Trophoblast cell (in vitro differentiated cells and primary cell): ENCODE measurements at regions not wholly inside any gene's neighbourhood (a gene's known extent, or its start where the extent isn't known, plus 50 kb on each side); places are given as distances from the start of the nearest gene placed in this dataset.

Experiments
- DNase-seq, 2 donors: peaks; one replicate each; pipeline ENCODE4 v3.0.0-alpha.2; 2016
- H2AFZ ChIP-seq: 2 replicates; pipeline ENCODE4 v1.6.1; 2013; ENCODE audit warnings: low read length, moderate library complexity, mild to moderate bottlenecking; ENCODE audit not compliant: insufficient read depth, poor library complexity
- H2AK5ac ChIP-seq: 2 replicates; pipeline ENCODE4 v1.6.1; 2013; ENCODE audit warnings: mild to moderate bottlenecking, low read length
- H2BK120ac ChIP-seq: 2 replicates; pipeline ENCODE4 v1.6.1; 2013; ENCODE audit warnings: low read length, mild to moderate bottlenecking, moderate library complexity; ENCODE audit not compliant: insufficient read depth, poor library complexity
- H2BK12ac ChIP-seq: 2 replicates; pipeline ENCODE4 v1.6.1; 2013; ENCODE audit warnings: mild to moderate bottlenecking, low read length, moderate library complexity
- H2BK5ac ChIP-seq: 2 replicates; pipeline ENCODE4 v1.6.1; 2013; ENCODE audit warnings: low read length, low read depth, moderate library complexity, mild to moderate bottlenecking; ENCODE audit not compliant: poor library complexity
- H3K14ac ChIP-seq: 2 replicates; pipeline ENCODE4 v1.6.1; 2013; ENCODE audit warnings: mild to moderate bottlenecking, low read length
- H3K18ac ChIP-seq: 2 replicates; pipeline ENCODE4 v1.6.1; 2013; ENCODE audit warnings: mild to moderate bottlenecking, low read length
- H3K23ac ChIP-seq: 2 replicates; pipeline ENCODE4 v1.6.1; 2013; ENCODE audit warnings: low read length
- H3K27ac ChIP-seq: 2 replicates; pipeline ENCODE4 v1.5.1; 2013; ENCODE audit warnings: low read depth, mild to moderate bottlenecking, inconsistent platforms, low read length, moderate library complexity
- H3K27me3 ChIP-seq: 2 replicates; pipeline ENCODE4 v1.6.1; 2013; ENCODE audit warnings: inconsistent platforms, mild to moderate bottlenecking, low read length, moderate library complexity; ENCODE audit not compliant: insufficient read depth
- H3K36me3 ChIP-seq, 2 experiments: 1 replicate in 1 of 2; 2 replicates in 1 of 2; pipeline ENCODE4 v1.6.1; 2013; ENCODE audit warnings: low read length in 2 of 2, mild to moderate bottlenecking in 2 of 2, moderate library complexity in 1 of 2; ENCODE audit not compliant: insufficient read depth in 2 of 2, control insufficient read depth in 1 of 2
- H3K4ac ChIP-seq: 2 replicates; pipeline ENCODE4 v1.6.1; 2013; ENCODE audit warnings: low read depth, mild to moderate bottlenecking, low read length, moderate library complexity
- H3K4me1 ChIP-seq, 2 experiments: 1 replicate in 1 of 2; 2 replicates in 1 of 2; pipeline ENCODE4 v1.6.1; 2013; ENCODE audit warnings: low read length in 2 of 2, mild to moderate bottlenecking in 2 of 2, moderate library complexity in 1 of 2; ENCODE audit not compliant: insufficient read depth in 2 of 2, control insufficient read depth in 1 of 2
- H3K4me2 ChIP-seq: 2 replicates; pipeline ENCODE4 v1.6.1; 2013; ENCODE audit warnings: inconsistent platforms, mild to moderate bottlenecking, low read length, moderate library complexity
- H3K4me3 ChIP-seq: 2 replicates; pipeline ENCODE4 v1.5.1; 2013; ENCODE audit warnings: mild to moderate bottlenecking, low read depth, low read length, inconsistent platforms
- H3K79me1 ChIP-seq: one replicate; pipeline ENCODE4 v1.6.1; 2013; ENCODE audit warnings: low read length
- H3K79me2 ChIP-seq: 2 replicates; pipeline ENCODE4 v1.6.1; 2013; ENCODE audit warnings: low read length, mild to moderate bottlenecking; ENCODE audit not compliant: control insufficient read depth, insufficient read depth, poor library complexity
- H3K9ac ChIP-seq: 2 replicates; pipeline ENCODE4 v1.6.1; 2013; ENCODE audit warnings: mild to moderate bottlenecking, low read length
- H3K9me3 ChIP-seq: 2 replicates; pipeline ENCODE4 v1.6.1; 2013; ENCODE audit warnings: low read depth, mild to moderate bottlenecking, control low read depth, inconsistent platforms, low read length; ENCODE audit not compliant: insufficient read depth
- H4K12ac ChIP-seq: 2 replicates; pipeline ENCODE4 v1.6.1; 2013; ENCODE audit warnings: low read depth, mild to moderate bottlenecking, low read length, moderate library complexity
- H4K8ac ChIP-seq: 2 replicates; pipeline ENCODE4 v1.6.1; 2013; ENCODE audit warnings: low read depth, mild to moderate bottlenecking, low read length, moderate library complexity
- H4K91ac ChIP-seq: one replicate; pipeline ENCODE4 v1.6.1; 2013; ENCODE audit warnings: low read depth, mild to moderate bottlenecking, low read length, moderate library complexity
- WGBS: extraction: QIAGEN DNeasy Blood & Tissue Kit; methylation state at CpG from one replicate; pipeline ENCODE4 v1.1.7; 2013; ENCODE audit warnings: missing lambda C conversion rate; ENCODE audit not compliant: insufficient read length, insufficient coverage; ENCODE audit errors: extremely low coverage; 5-methylcytosine and 5-hydroxymethylcytosine counted together

- H3K9ac ChIP-seq = no peak overlapping the region
- H2AFZ ChIP-seq = no peak overlapping the region
- no CpG with 5 or more reads among the region's 3 CpGs for WGBS
Measured at GRCh38 chr2:220528180-220528675, 900.8 kb downstream of the SLC4A3 start.

GRCh38 chr2:220531216-220531615 is 903.8 kb downstream of the SLC4A3 start:
- H3K18ac ChIP-seq = no peak overlapping the region
- no peak overlapping the region for H4K91ac ChIP-seq
- H3K4me2 ChIP-seq = no peak overlapping the region
- H3K79me2 ChIP-seq = no peaks in the 10 kb centered on the region
- no peaks in the 10 kb centered on the region for H3K27me3 ChIP-seq
- H2AFZ ChIP-seq = no peak overlapping the region
- no peak overlapping the region for H2BK12ac ChIP-seq
- no peak overlapping the region for H2BK5ac ChIP-seq
- no peak overlapping the region for H3K4ac ChIP-seq
- no peak overlapping the region for H2AK5ac ChIP-seq
- H3K23ac ChIP-seq = no peak overlapping the region
- H4K8ac ChIP-seq = no peak overlapping the region
- H3K4me3 ChIP-seq = no peak overlapping the region
- no peaks in the 10 kb centered on the region for H3K79me1 ChIP-seq
- WGBS = no CpG with 5 or more reads among the region's 1 CpG
- H3K27ac ChIP-seq = no peak overlapping the region
- no peak overlapping the region for H3K14ac ChIP-seq
- no peak overlapping the region for H4K12ac ChIP-seq
- DNase-seq = peak; percentile 12 to 56
- no peak overlapping the region for H3K9ac ChIP-seq
- H2BK120ac ChIP-seq = no peak overlapping the region
- no peaks in the 10 kb centered on the region for H3K9me3 ChIP-seq
- no peaks in the 10 kb centered on the region for H3K4me1 ChIP-seq
- no peaks in the 10 kb centered on the region for H3K36me3 ChIP-seq

More at GRCh38 chr2:220528180-220528675, 900.8 kb downstream of the SLC4A3 start:
- Histone ChIP-seq H3K79me1 (no peaks in the 10 kb centered on the region), H3K23ac (no peak overlapping the region), H4K8ac (no peak overlapping the region), H2BK12ac (no peak overlapping the region), H3K4me1 (no peaks in the 10 kb centered on the region), H3K27ac (no peak overlapping the region), H2AK5ac (no peak overlapping the region), H3K79me2 (no peaks in the 10 kb centered on the region), H4K12ac (no peak overlapping the region), H3K9me3 (no peaks in the 10 kb centered on the region), H2BK120ac (no peak overlapping the region), H3K4me2 (no peak overlapping the region), H3K36me3 (no peaks in the 10 kb centered on the region), H2BK5ac (no peak overlapping the region), H3K14ac (no peak overlapping the region), H3K18ac (no peak overlapping the region), H3K4ac (no peak overlapping the region), H3K4me3 (no peak overlapping the region), H3K27me3 (no peaks in the 10 kb centered on the region), H4K91ac (no peak overlapping the region)
- DNase-seq = no peak

GRCh38 chr2:220533485-220533884 is 906.1 kb downstream of the SLC4A3 start:
- Histone ChIP-seq H3K36me3 (no peaks in the 10 kb centered on the region), H4K12ac (no peak overlapping the region), H3K4me2 (no peak overlapping the region), H2AK5ac (no peak overlapping the region), H3K4me1 (no peaks in the 10 kb centered on the region), H4K91ac (no peak overlapping the region), H3K18ac (no peak overlapping the region), H2BK12ac (no peak overlapping the region), H3K4me3 (no peak overlapping the region), H3K4ac (no peak overlapping the region), H3K9me3 (no peaks in the 10 kb centered on the region), H3K79me2 (no peaks in the 10 kb centered on the region), H3K14ac (no peak overlapping the region), H4K8ac (no peak overlapping the region), H2BK120ac (no peak overlapping the region), H3K27ac (no peak overlapping the region), H2AFZ (no peak overlapping the region), H3K79me1 (no peaks in the 10 kb centered on the region), H3K23ac (no peak overlapping the region), H3K9ac (no peak overlapping the region), H3K27me3 (no peaks in the 10 kb centered on the region), H2BK5ac (no peak overlapping the region)
- no CpG with 5 or more reads among the region's 2 CpGs for WGBS
- DNase-seq = peak; percentile 83 to 94

GRCh38 chr2:220539481-220539880 is 912.1 kb downstream of the SLC4A3 start:
- no peak overlapping the region for H2AFZ ChIP-seq
- no peak overlapping the region for H2BK120ac ChIP-seq
- no peaks in the 10 kb centered on the region for H3K27me3 ChIP-seq
- H4K91ac ChIP-seq = no peak overlapping the region
- no peak for DNase-seq
- H3K4ac ChIP-seq = no peak overlapping the region
- H3K79me1 ChIP-seq = no peaks in the 10 kb centered on the region
- no peak overlapping the region for H4K12ac ChIP-seq
- no peak overlapping the region for H2AK5ac ChIP-seq
- no peak overlapping the region for H4K8ac ChIP-seq
- no peak overlapping the region for H3K4me3 ChIP-seq
- no peak overlapping the region for H3K23ac ChIP-seq
- H3K4me1 ChIP-seq = no peaks in the 10 kb centered on the region
- no peak overlapping the region for H3K27ac ChIP-seq
- no peaks in the 10 kb centered on the region for H3K36me3 ChIP-seq
- no peak overlapping the region for H3K9ac ChIP-seq
- H3K14ac ChIP-seq = no peak overlapping the region
- no peak overlapping the region for H3K4me2 ChIP-seq
- H3K9me3 ChIP-seq = no peaks in the 10 kb centered on the region
- no peaks in the 10 kb centered on the region for H3K79me2 ChIP-seq
- no CpG with 5 or more reads among the region's 5 CpGs for WGBS
- no peak overlapping the region for H2BK12ac ChIP-seq
- no peak overlapping the region for H2BK5ac ChIP-seq
- no peak overlapping the region for H3K18ac ChIP-seq
